Stomach (tissue), 4 donors: ENCODE measurements at regions not wholly inside any gene's neighbourhood (a gene's known extent, or its start where the extent isn't known, plus 50 kb on each side); places are given as distances from the start of the nearest gene placed in this dataset.

Source experiments
- CTCF ChIP-seq, 7 experiments: fragments of 450-650 bp in 4 of 7; fragments of 200-600 bp in 3 of 7; sonication (generic) in 3 of 7; IDR thresholded peaks; one replicate each; pipeline ENCODE4 v1.5.1; 2016 to 2019; ENCODE audit warnings: antibody characterized with exemption in 7 of 7, control low read depth in 2 of 7, mild to moderate bottlenecking in 1 of 7
- EP300 ChIP-seq: sonication (generic); formaldehyde crosslinking; IDR thresholded peaks from one replicate; pipeline ENCODE4 v1.6.1; 2017; ENCODE audit warnings: antibody characterized with exemption

DNA sequence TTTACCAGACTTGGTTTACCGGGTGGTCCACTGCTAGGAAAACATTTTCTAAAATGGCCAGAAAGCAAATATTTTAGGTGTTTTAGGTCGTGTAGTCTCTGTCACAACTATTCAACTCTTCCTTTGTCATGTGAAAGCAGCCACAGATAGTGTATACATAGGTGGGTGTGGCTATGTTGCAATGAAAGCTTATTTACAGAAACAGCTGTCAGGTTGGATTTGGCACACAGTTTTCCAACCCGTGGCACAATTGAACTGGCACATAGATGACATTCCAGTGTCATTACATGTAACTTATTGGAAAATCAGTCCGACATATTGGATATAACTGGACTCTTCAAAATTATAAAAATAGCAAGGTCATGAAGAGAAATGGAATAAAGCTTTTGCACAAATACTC, 68.9 kb upstream of the KCNQ5 start:
- TF ChIP-seq EP300, result no peak
- no peak for TF ChIP-seq CTCF (IDR thresholded peaks at IDR 0.05)
